ENCODE measurements at regions not wholly inside any gene's neighbourhood (a gene's known extent, or its start where the extent isn't known, plus 50 kb on each side); places are given as distances from the start of the nearest gene placed in this dataset.

GRCh38 chr2:143953451-143954030 lies 566.4 kb downstream of the ZEB2 start:
- DNase-seq (ENCODE audit: low read depth) = no peak

- no peak for DNase-seq (ENCODE audit: low read depth)
Measured at GRCh38 chr2:143952536-143952935, 567.4 kb downstream of the ZEB2 start.

DNA sequence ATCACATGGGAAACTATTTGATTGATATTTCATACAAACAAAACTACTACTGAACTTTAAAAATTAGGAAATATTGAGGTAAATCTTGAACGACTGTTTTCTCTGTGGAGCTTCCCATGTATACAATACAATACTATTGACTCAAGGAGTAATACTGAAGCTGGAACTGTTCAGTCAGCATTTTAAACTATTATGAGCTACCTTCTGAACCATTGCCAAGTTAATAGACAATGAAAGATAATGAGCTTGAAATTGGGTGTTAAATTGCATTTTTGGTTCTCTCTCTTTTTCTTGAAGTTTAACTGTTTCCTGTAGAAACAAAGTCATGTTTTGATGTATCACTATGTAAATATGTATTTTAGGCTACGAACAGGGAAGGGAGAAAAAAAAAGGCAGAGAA lies 569.2 kb downstream of the ZEB2 start:
- no peak for DNase-seq (ENCODE audit: low read depth)

DNA sequence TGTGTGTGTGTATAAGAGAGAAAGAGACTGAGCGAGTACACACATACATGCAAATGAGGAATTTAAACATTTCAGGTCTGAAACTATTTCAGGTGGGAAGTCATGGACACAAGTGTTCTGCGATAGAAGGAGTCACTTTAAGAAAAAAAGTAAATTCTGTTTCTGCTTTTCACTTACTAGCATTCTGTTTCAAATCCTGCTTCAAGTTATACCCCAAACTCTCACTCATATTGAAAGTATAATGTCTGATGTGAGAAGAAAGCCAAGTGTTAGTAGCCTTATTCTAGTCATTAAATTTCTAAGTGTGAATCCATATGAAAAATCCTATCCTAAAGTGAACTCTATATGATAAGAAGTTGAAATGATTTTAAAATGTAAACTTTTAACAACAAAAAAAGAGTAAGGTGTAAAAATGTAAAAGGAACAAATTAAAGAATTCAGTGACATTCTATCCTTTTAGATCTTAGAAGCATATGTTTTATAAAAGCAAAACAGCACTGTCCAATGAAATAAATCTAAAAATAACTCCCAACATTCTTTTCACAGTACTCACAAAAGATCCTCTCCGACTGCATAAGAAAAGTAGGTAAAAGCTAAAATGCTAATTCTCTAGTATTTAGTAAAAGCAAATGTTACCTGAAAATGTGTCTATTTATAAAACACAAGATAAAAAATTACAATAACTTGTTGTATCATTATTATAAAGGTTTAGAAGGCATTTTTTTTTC lies 570.6 kb downstream of the ZEB2 start:
- no peak for DNase-seq (ENCODE audit: low read depth)

- DNase-seq (ENCODE audit: low read depth) = no peak
Measured at GRCh38 chr2:143948710-143949109, 571.2 kb downstream of the ZEB2 start.

GRCh38 chr2:143946436-143947391 lies 573.2 kb downstream of the ZEB2 start:
- DNase-seq (ENCODE audit: low read depth) = no peak

- no peak for DNase-seq (ENCODE audit: low read depth)
Measured at GRCh38 chr2:143942486-143942885, 577.4 kb downstream of the ZEB2 start.

GRCh38 chr2:143940720-143941119 lies 579.2 kb downstream of the ZEB2 start:
- DNase-seq (ENCODE audit: low read depth) = no peak

DNA sequence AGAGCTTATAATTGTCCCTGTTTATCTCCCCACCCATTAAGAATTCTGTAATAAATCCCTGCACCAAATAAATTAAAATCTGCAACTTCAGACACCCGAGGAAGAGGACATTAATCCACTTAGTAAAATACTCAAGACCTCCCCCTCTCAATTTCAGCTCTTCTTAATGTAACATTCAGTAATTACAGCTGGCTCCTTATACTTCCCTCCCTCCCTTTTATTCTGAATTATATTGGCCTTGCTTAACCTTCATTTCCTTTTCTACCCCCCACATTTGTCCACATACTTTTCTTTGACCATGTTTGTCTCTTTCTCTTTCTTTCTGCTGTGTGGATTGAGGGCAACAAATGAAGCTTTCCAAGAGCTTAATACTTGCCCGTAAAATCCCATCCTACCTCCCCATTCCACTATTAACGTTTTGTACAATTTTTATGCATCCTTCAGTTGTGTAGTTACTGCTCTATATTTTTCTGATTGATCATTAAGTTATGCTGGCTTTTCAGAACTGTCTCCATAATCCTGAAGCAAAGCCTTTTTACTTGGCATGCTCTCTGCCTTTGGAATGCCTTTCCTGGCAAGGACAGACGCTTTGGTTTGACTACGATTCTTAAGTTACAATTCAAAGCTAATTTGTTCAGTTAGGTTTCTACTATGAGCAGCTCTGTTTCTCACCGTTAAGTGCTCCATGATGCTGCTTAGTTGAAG lies 580.1 kb downstream of the ZEB2 start:
- no peak for DNase-seq (ENCODE audit: low read depth)

GRCh38 chr2:143937723-143938350 lies 582.1 kb downstream of the ZEB2 start:
- DNase-seq (ENCODE audit: low read depth) = no peak

GRCh38 chr2:143936848-143937722 lies 582.8 kb downstream of the ZEB2 start:
- no peak for DNase-seq (ENCODE audit: low read depth)

GRCh38 chr2:143936538-143936847 lies 583.4 kb downstream of the ZEB2 start:
- DNase-seq (ENCODE audit: low read depth) = no peak

DNA sequence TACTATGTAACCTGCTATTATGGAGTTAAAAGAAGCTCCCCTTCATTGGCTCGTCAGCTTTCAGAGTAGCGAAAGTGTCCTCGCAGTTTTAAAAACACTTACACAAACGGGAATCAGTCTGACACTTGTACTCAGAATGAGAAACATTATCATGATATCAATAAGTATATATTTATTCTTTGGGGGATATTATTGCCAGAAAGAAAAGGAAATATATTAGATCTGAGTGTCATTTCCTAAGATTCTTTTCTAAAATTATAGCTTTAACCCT lies 584.5 kb downstream of the ZEB2 start:
- DNase-seq (ENCODE audit: low read depth) = no peak

- no peak for DNase-seq (ENCODE audit: low read depth)
Measured at GRCh38 chr2:143934626-143935481, 585.1 kb downstream of the ZEB2 start.

GRCh38 chr2:143933946-143934569 lies 585.9 kb downstream of the ZEB2 start:
- DNase-seq (ENCODE audit: low read depth) = no peak

- DNase-seq (ENCODE audit: low read depth) = no peak
Measured at GRCh38 chr2:143930891-143931290, 589.0 kb downstream of the ZEB2 start.

- DNase-seq (ENCODE audit: low read depth) = no peak
Measured at GRCh38 chr2:143928613-143929012, 591.3 kb downstream of the ZEB2 start.

DNA sequence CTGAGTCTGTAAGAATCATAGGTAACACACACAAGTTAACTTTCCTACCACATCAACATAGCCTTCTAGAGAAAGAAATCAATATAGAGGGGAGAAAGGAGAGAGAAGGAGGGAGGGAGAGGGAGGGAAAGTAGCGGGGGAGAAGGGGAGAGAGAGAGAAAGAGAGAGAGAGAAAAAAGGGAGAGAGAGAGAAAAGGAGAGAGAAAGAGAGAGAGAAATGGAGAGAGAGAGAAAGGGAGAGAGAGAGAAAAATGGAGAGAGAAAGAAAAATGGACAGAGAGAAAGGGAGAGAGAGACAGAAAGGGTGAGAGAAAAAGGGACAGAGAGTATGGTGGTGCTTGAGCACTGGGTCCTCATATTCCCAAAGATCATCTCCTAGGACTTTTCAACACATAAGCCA lies 591.7 kb downstream of the ZEB2 start:
- DNase-seq (ENCODE audit: low read depth) = no peak

DNA sequence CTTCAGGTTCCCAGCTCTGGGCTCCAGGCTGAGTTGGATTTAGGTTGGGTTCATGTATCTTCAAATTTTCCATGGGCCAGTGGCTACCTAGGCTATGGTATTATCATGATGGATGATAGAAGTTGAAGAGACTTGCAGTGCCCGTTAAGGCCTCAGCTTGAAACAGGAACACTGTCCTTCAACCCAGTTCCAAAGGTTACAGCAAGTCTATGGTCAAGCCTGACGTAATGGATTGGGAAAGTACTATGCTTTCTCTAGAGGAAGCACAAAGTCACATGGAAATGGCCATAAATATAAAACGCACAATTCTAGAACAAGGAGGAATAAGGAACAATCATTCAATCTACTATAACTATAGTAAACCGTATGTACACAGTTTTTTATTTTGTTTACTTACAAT lies 593.2 kb downstream of the ZEB2 start:
- DNase-seq (ENCODE audit: low read depth) = no peak
